ENCODE measurements at regions not wholly inside any gene's neighbourhood (a gene's known extent, or its start where the extent isn't known, plus 50 kb on each side); places are given as distances from the start of the nearest gene placed in this dataset.
"Not testable (repeated sequence)": the region's sequence is repeated elsewhere in the genome, so short reads cannot be mapped to it uniquely, and the experiment has no call there.

DNA sequence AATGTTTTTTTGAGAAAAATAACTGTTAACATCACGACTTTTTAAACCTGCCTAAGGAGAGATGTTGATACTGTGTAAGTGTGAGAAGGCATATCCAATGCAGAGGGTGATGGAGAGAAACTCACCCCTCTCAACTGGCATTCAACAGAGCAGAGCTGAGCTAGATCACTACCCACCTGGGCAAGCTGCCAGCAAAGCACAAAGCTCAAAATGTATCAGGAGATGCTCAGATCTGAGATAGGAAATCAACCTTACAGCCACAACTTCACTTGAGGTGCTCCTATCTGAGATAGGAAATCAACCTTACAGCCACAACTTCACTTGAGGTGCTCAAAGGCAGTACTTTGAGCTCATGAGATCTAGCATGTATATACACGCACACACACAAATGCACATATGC, 151.5 kb upstream of the PDE1C start:
- DNase-seq: no peak

- no peak for DNase-seq
Measured at GRCh38 chr7:32221056-32221455, 150.8 kb upstream of the PDE1C start.

GRCh38 chr7:32219831-32220230, 149.6 kb upstream of the PDE1C start:
- DNase-seq: not testable (repeated sequence)

GRCh38 chr7:32219416-32219815, 149.2 kb upstream of the PDE1C start:
- no peak for DNase-seq

DNA sequence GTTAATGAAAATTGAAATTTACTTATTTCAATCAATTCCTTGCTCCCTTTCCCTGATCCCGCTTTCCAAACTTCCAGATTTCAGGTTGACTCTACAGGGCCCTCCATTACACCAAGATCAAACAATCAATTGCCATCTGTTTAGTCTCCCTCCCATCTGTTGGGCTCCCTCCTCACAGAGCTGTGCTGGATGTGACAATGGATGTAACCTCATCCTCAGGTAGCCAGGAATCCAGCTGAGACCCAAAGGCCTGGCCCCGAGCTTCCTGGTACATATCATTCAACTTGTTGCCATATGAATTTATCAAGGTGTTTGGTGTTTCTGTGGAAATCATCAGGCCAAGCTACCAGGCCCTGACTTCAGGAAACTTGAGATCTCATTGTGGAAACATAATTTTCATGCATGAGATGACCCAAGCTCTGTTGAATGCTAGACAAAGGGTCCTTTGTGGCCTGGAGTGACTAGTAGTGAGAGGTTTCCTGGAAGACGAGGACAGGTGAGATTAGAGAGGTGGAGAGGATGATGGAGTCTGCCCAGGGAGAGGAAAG, 148.6 kb upstream of the PDE1C start:
- peak; percentile 59 for DNase-seq

DNA sequence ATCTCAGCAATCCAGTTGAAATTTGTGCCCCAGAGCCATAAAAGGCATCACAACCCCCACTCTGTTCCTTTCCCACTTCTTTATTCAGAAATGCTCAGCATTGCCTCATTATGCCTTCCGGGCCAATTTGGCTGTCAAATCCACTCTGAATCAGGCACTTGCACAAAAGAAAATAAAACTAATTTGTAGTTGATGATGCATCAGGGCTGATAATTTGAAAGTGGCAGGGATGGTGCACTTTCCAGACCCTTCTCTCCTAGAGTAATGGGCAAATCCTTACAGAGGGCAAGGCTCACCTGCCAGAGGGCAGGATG, 147.9 kb upstream of the PDE1C start:
- DNase-seq: no peak

- DNase-seq: no peak
Measured at GRCh38 chr7:32217341-32218153, 147.3 kb upstream of the PDE1C start.

DNA sequence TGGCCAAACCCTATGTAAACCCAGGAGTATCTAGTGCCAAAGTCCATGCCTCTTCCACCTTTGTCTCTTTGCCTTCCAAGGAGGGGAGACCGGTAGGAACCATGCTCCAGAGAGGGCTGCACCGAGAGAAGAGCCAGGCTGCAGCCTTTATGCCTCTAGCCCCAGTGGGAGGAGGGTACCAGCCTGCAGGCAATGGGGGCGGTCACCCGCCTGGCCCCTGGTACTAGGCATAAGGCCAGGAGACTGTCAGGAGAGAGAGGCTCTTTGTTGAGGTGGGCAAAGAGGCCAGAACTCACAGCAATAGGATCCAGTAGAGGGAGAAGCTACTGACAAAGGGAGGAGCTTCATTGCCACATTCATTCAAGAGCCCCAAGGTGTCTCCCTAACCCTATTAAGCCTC, 146.6 kb upstream of the PDE1C start:
- peak; percentile 41 for DNase-seq

GRCh38 chr7:32215697-32216096, 145.5 kb upstream of the PDE1C start:
- no peak for DNase-seq

- DNase-seq: no peak
Measured at GRCh38 chr7:32214913-32215312, 144.7 kb upstream of the PDE1C start.

- no peak for DNase-seq
Measured at GRCh38 chr7:32212321-32212720, 142.1 kb upstream of the PDE1C start.

DNA sequence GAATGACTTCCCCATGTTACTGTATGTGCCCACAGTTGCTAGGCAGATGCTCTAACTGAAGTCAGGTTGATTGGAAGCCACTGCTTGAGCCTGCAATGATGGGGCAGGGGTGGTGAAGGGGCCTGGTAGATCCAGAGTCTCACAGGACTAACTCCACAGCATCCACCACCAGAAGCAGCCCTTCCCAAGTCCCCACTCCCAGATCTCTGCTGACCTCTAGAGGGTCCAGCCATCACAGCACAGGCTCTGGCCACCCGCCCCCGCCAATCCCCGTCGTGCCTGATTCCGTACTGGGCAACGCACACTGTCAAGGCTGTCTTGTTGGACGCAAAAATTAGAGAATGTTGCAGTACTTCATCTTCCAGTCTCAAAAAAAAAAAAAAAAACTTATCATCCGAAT, 136.8 kb upstream of the PDE1C start:
- no peak for DNase-seq

- no peak for DNase-seq
Measured at GRCh38 chr7:32206488-32206887, 136.3 kb upstream of the PDE1C start.

DNA sequence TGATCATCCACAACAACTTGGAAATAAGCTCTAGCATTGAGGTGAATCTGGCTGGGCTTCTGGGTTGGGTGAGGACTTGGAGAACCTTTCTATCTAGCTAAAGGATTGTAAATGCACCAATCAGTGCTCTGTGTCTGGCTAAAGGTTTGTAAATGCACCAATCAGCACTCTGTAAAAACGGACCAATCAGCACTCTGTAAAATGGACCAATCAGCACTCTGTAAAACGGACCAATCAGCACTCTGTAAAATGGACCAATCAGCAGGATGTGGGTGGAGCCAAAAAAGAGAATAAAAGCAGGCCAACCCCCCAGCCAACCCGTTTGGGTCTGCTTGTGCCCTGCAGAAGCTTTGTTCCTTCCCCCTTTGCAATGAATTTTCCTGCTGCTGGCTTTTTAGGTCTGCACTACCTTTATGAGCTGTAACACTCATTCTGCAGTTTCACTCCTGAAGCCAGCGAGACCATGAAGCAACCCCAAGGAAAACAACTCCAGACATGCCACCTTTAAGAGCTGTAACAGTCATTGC, 135.2 kb upstream of the PDE1C start:
- not testable (repeated sequence) for DNase-seq

DNA sequence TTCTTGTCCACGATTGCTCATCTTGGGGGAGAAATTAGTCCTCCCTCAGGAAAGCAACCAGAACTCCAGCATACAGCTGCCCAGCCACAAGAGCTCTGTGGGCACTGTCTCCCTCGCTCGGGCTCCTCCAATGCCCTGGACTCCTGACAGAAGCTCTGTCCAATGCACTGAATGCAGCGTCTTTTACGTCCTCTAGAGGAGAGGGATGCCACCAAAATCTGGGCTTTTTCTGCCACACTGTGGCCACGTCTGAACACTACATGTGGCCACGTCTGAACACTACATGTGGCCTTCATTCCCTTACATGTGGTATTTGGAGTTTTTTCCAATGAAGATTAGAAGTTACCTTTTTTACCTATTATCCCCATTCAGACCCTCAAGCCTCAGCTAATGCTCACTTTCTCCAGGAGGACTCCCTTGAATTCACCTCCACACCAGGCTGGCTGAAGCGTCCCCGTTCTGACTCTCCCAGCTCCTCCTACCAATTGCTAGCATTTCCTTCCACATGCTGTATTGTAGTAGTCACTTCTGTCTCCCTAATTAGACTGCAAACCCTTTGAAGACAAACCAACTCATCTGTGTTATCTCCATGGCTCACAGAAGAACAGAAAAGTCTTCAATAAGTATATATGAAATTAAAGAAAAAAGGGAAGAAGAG, 134.3 kb upstream of the PDE1C start:
- DNase-seq: peak; percentile 90

DNA sequence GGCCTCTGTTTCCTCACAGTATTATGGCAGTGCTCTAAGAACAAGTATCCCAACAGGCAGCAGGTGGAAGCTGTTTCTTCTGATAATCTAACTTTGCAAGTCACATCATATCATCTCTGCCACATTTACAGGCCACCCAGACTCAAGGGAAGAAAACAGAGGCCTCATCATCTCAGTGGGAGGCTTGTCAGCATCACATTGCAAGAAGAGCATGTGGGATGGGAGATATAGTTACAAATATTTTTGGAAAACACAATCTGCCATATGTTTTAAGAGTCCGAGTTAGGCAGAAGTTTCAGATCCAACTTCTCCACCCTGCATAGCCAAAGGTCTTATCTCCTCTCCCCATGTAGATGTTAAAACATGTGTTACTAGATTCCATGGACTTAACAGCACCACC, 130.4 kb upstream of the PDE1C start:
- no peak for DNase-seq

- DNase-seq: no peak
Measured at GRCh38 chr7:32194537-32194936, 124.3 kb upstream of the PDE1C start.

GRCh38 chr7:32191305-32191704, 121.1 kb upstream of the PDE1C start:
- no peak for DNase-seq

DNA sequence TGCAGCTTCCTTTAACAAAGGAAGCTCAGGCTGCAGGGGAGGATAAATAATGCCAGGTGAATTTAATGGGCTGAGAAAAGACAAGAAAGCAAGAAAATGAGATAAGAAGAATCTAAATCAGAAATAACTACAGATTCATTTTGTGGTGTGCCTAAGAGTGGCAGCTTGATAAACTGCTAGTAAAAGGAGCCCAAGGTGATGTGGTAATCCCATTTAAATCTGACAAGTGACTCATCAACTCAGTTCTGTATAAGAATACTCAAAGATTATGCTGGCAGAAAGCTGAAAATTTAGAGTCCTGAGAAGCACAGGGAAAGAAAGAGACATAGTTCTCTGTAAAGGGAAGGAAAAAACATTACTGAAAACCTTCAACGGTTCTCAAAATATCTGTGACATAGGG, 109.4 kb upstream of the PDE1C start:
- no peak for DNase-seq

DNA sequence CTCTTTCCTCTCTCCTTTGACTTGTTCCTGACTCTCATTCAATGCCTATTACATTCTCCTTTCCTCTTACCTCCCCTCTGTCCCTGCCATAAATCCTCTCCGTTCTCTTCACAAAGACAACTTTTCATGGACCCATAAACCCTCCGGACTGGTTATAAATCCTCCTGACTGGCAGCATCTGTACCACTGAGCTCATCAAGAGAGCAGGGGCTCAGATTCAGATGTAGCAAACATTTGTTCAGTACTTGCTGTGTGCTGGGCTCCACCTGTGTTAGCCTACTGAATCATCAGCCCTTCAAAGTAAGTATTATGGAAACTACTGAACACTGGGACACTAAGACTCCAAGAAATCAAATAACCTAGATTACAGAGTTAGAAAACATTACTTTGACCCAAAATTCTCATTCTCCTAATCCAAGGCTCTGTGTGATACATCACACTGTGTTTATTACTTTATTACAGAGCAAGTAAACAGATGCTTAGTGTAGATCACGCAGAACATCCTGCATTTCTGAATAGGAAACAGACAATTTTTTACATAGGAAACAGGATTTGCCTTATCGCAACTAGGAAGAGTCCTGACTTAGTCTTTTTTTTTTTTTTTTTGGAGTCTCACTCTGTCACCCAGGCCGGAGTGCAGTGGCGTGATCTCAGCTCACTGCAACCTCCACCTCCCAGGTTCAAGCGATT, 108.6 kb upstream of the PDE1C start:
- no peak for DNase-seq

DNA sequence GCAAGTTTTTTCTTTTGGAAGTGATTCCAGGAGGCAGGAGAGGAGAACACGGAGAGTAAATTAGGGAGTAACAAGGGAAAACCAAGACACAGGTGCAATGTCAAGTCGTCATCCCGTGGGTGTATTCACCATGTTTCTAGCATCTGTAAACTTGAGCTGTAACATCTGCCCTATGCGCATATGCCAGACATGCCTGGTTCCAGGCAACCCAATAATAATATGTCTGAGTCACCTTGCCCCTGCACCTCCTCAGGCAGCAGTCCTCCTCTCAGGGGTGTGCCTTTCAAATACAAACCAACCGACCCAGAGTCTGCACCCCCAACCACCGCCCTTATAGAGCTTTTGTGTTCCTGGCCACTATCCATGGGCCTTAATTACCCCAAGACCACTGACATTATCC, 107.0 kb upstream of the PDE1C start:
- no peak for DNase-seq

GRCh38 chr7:32175099-32175498, 104.9 kb upstream of the PDE1C start:
- no peak for DNase-seq

DNA sequence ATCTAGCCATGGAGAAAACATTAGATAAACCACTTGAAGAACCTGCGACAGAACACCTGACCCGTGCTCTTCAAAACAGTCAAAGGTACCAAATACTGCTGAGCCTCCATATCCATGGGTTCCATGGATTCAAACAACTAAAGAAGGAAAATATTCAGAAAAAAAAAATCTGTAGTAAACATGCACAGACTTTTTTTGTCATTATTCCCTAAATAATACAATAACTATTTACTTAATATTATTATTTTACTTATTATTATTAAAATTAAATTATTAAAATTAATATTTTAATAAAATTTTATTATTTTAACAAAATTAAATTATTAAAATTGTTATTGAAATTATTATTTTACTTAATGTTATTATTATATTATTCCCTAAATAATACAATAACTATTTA, 101.0 kb upstream of the PDE1C start:
- DNase-seq: no peak

- no peak for DNase-seq
Measured at GRCh38 chr7:32170838-32171237, 100.6 kb upstream of the PDE1C start.

Data from DMS153 (cell line).